Left ventricle myocardium superior (tissue), 1 donor: ENCODE measurements at regions not wholly inside any gene's neighbourhood (a gene's known extent, or its start where the extent isn't known, plus 50 kb on each side); places are given as distances from the start of the nearest gene placed in this dataset.

Experiments
- ATAC-seq: fragments of 200-7000 bp; cut with Tn5 transposase; one replicate; pipeline ENCODE4 v1.9.1; 2020; ENCODE audit warnings: mild to moderate bottlenecking, moderate library complexity
- DNase-seq: peaks from one replicate; pipeline ENCODE4 v3.0.0-alpha.2; 2020
- intact Hi-C: fragments of 100-400 bp; cut with micrococcal nuclease; formaldehyde crosslinking; loops from one replicate; pipeline ENCODE4 v1.11.0; 2022
- donor health status: DM: no; HTN: yes; CAD: no; lungs with severe emphysema.

DNA sequence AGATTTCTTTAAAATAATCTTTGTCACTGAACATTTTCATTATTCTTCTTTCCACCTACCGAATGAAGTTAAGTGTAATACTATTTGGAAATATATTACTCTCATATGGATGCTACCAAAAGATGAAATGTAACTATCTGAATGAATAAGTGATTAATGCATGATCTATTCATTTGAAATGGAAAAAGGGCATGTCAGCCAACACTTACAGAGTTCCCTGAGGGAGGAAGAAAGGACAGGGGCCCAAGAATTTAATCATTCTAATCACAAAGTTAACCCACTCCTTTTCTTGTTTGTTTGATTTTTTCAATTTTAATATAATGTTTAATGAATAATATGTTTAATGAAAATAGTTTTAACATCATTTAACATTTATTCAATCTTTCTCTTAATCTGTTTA lies 129.4 kb downstream of the ZC3H11B start:
- ATAC-seq, result no peak

DNA sequence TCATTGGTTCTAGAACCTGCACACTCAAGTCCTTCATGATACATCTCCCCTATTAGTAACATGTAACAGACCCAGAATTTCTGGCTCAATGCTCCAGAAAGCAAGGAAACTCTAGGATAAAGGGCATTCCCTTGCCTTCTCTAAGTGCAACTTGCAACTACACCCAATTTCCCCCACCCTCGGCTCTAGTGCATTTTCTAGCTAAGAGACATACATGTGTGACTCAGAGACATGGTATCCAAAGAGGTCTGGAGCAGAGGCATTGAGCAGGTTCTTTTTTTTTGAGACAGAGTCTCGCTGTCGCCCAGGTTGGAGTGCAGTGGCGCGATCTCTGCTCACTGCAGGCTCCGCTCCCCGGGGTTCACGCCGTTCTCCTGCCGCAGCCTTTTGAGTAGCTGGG lies 132.9 kb downstream of the ZC3H11B start:
- no peak for ATAC-seq
- DNase-seq, result no peak
- intact Hi-C loops, result no loop called here

More for the DNA sequence above, 129.4 kb downstream of the ZC3H11B start:
- intact Hi-C loops, result no loop called here
- DNase-seq, result no peak

DNA sequence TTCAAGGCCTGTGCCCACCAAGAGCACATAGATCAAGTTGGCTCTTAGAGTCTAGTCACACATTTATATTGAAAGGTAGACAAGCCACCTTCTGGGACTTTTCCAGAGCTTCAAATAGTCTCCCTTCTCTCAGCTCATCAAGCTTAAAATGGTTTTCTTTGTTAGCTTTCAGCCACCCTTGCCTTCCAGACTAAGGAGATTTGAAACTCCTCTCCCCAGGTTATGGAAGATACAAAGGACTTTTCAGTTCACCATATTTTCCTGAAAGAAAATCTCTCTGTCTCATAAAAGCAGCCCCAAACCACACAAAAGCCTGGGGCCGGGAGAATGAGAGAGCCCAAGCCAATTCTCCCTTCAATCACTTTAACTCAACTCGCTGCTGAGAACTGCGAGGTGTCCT lies 134.1 kb downstream of the ZC3H11B start:
- intact Hi-C loops, result no loop called here
- ATAC-seq (no peak), DNase-seq (no peak)

DNA sequence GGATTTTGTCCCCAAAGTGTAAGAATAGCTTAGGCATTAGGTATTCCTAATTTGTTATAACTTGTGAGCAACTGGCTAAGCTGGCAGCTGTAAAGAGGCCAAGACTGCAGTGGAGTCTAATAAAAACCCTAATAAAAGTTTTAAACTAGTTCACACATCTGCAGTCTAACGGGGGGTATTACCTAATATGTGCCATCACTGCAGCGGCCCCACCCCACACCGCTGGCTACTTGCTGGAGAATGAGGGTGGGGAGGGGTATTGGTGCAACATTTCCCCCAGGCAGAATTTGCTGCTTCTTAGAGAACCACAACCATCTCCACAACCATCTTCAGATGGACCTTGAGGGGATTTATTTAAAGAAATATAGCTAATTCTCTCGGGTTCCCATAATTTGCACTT lies 135.0 kb downstream of the ZC3H11B start:
- no peak for ATAC-seq
- no peak for DNase-seq
- intact Hi-C loops, result no loop called here

DNA sequence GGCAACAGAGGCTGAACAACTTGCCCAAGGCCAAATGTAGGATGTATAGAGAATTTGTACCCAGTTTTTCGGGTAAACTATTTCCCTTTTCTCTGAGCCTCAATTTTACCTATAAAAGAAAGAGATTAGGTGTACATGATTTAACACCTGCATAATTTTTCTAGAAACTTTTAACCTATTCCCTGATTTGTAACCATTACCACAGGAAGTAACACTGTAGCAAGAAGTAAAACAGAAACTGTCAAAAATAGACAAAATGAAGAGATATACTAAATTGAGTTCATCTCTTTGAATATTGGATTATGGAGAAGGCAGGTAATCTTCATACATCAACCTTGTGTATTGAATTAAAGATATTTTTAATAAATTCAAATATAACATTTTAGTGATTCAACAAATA lies 136.2 kb downstream of the ZC3H11B start:
- ATAC-seq (no peak), DNase-seq (no peak)
- intact Hi-C loops, result no loop called here

DNA sequence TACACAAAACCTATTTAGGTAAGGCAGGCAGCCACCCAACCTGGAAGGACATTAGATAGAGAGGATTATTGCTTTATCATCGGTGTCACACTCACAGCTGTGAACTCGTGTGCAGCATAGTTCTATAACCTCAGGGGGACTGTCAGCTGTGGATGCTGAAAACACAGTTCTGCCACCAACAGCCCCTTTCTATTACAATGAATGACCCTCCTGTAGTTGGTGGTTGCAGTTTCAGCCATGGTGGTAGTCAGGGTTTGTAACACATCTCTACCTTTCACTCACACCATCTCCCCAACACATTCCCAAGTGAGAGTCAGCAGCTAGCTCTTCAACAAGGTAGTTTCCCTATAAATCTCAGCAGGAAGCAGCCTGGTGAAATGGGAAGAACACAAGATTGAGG lies 136.8 kb downstream of the ZC3H11B start:
- ATAC-seq, result no peak
- intact Hi-C loops, result no loop called here
- no peak for DNase-seq

DNA sequence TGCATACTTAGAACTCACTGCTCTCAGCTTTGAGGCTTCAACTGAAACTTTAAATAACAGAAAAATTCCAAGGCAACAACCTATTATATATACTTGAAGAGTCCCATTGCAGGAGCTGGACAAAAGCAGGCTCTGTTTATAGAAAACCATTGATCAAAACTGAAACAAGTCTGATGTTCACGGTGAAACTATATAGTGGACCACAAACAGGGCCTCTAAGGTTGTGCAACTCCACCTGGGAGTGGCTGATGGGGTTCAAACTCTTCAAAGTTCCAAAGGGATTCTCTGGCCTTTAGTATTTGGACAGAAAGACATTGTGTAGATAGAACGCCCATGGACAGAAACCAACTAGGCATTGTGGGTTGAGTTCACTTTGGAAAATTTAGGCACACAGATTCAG lies 140.3 kb downstream of the ZC3H11B start:
- ATAC-seq (no peak), DNase-seq (no peak)
- intact Hi-C loops, result no loop called here

DNA sequence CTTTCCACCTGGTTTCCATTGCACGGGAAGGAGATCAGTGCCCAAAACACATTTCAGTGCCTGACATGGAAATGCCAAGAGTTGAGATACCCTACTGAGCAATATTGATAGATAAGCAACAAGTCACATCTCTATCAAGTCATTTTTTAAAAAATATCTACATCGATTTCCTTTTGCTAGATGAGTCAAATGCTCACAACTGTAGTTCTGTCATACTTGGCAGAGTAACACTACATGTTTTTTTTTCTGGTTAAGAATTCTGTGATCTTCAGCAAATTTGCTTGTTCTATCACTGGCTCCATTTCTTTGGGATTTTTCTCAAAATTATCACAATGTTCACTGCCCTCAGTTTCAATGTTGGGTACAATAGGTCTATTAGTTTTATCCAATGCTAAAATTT lies 145.4 kb downstream of the ZC3H11B start:
- intact Hi-C loops, result no loop called here
- no peak for DNase-seq
- no peak for ATAC-seq

DNA sequence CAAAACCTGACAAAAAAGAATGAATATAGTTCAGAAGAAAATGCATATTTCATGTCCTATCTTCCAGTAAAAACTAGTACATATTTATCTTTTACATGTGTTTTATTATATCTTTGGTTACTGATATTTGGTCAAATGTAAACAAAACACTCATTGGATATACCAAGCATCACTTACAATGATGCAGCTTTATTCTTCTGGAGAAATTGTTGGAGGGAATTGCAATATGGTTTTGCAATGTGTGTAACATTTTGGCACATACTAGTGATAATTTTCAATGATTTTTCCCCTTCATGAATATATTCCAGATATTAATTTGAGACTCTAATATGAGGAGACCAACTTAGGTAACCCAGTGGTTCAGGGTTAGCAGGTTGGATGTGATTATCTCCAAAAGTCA lies 146.1 kb downstream of the ZC3H11B start:
- DNase-seq (no peak), ATAC-seq (no peak)
- intact Hi-C loops, result no loop called here

DNA sequence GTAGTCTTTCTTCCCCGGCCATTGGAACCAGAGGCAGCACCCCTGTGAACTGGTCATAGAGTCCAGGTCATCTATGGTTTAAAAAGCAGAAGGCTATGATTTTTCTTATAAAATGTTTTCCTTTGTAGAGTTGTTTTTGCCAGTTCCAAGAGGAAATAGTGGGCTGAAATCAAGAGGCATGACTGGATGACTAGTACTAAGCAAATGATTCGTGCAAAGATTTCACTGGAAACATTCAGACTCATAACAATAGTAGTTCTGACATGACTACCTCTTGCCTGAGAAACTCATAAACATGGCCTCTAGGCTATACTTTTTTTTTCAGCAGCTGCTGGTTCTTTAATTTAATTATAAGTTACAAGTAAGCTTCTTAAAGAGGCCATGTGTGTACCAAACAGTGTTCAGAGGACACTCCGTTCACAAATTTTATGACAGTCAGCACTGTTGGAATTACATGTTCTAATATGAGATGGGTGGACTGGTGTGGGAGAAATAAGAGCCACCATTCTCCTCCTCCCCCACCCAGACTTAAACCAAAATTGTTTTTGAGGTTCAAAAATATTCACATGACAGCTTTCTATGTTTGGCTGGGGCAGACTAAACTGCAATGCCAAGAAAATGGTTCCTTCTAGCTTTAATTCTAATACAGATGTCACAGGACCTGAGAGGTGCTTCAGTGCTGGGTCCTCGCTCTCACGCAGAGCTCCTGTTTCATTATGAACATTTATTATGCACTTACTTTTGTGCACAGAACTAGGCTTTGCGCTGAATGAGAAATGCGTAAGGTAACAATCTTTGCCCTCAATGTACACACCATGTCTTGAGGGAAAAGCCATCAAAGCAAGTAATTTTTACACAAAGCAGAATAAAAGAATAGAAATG lies 147.5 kb downstream of the ZC3H11B start:
- ATAC-seq (no peak), DNase-seq (no peak)
- intact Hi-C loops, result no loop called here

DNA sequence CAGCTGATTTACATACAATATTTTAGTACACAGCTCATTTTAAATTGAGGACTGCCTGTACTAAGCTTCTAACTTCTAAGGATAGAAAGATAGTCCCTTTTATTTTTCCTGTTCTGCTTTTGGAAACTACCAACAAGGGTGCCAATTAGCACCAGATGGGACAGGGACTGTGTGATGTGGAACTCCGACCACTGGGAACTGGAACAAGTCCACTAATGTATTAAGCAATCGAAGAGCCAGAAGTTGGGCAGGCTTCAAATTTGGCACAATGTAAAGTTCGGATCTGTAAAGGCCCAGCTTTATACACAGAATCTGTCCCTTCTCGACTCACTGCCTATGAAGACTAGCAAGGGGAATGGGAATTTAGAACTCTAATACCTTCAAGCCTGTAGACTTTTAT lies 149.3 kb downstream of the ZC3H11B start:
- peak; percentile 63 for ATAC-seq
- intact Hi-C loops, result no loop called here
- no peak for DNase-seq

DNA sequence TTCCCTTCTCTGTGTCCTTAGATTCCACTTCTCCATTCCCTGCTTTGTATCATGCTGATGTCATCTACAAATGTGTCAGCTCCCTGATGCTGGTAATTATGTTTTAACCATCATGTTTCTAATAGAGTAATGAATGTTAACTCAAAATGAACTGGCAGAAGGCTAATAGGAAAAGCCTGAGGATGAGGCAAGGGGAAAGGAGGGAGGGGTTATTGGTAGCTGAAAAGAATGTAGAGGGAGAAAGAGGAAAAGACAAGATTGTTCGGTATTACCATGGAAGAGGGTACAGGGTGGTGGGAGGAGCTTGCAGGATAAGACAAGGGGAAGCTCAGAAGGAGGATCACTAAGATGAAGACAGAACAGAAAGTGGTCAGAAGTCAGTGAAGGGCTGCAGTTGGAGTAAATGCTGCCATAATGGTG lies 150.9 kb downstream of the ZC3H11B start:
- ATAC-seq (peak; percentile 41), DNase-seq (no peak)
- intact Hi-C loops, result no loop called here

DNA sequence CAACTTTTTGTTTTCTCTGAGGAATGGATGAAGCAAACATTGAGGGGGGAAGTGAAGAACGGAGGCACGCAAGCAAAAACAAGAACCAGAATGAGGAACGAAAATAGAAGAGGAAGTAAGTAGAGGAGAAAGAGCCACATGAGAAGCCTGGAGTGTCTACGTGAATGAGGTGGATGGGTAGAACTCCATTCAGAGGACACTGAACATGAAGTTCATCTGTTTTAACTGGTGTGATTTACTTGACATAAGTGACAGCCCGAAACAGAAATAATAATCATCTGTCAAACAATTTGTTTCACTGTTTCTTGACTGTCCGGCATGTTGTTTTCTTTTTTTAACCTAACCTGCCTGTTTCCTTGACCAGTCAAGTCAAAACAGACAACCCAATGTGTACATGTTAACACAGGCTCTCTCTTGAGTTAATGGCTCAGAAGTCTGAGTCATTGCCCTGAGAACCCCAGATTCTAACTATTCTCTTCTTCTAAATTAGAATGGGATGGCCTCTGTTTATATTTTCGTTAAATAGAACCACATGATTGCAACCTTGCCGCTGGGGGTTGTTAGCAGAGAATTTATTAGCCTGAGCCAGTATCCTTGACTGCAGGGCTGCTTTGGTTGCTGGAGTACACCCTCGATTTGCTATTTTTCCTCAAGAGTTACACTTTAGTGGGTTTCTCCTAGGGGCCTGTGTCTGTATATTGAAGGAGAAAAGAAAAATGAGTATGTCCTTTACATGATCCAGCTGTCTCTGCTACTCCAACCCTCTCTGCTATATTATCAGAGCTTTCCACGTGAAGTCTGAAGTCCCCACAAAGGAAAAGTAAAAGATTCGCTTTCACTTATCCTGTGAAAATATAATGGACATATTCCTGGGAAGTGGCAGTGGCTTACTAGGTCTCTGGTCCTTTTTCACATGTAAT lies 151.7 kb downstream of the ZC3H11B start:
- intact Hi-C loops, result no loop called here
- DNase-seq (no peak), ATAC-seq (peak; percentile 64)

DNA sequence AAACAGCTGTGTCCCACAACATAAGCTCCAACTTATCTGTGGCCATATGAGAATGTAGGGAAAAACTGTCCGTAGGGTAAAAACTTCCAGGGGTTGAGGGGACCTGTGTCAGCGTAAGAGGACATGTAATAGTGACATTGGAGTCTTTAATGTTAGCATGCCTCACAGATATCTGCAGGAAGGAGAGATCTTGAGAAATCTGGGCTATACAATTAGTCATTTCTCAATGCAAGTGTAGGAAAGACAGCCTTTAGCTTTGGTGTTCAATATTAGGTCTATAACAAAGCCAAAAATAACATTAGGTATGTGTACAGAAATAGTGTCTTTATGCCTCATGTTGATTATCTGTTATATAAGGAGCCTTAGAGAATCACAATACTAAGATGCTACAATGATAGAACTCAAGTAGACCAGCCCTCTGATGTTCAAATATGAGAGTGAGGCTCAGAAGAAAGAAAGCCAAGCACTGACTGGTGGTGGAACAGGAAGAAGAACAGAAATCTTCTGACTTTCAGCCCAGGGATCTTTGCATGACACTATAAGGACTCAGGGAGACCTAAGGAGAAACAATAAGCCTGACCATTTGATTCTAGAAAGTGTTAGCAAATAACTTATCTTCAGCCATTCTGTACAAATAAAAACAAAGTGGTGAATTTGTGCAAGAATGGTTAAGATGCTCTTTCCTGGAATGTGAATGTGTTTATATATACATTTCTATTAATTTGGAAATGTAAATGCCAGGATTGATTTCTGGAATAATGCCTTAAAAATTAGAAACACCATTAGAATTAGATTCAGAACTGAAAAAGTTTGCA lies 152.6 kb downstream of the ZC3H11B start:
- DNase-seq, result no peak
- intact Hi-C loops, result no loop called here
- no peak for ATAC-seq

DNA sequence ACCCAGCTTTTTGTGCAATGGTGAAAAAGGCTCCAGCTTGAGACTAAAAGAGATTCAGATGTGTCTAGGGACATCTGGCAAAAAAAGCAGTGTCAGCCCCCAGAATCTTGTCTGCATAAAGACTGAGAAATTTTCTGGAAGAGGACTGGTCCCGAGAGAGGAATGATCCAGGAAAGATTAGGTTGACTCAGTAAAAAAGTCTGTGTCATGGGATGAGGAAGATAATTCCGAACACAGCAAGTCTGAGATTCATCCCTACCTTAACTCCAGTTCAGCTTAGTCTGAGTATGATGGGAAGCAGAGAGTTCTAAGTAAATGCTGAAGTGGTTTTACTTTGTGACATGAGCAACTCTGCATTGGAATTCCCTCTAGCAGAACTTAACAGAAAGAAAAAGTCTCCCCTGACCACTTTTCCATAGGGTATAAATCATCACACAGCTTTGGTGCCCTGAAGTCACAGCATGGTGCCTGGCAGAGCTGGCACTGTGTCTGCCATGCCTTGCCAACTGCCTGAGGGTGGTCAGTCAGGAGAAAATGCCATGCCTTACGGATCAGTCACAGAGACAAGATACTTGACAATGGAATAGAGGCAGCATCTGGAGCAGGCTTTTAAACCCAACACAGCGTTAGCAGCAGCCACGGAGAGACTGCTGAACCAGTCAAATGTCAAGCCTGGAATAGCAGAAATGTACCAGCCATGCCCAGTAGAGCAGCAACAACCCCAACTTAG lies 153.4 kb downstream of the ZC3H11B start:
- intact Hi-C loops, result no loop called here
- ATAC-seq, result peak; percentile 19
- no peak for DNase-seq

DNA sequence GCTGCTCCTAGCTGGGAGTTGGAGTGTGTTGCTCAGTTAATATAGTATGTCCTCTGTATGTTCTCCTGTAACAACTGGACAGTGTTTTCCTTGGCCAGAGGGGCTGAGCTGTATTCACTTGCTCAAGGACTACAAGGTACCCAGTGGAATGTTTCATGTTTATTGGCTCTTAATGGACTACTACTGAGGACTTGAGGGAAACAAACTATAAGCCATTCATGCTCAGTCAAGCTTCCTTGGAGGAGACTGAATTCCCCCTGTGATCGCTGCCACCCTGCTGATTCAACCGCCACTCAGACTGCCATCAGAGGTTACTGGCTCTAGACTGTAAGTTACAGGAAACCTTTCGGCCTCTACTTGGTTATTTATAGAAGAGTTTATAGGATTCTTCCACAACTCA lies 166.6 kb downstream of the ZC3H11B start:
- DNase-seq, result no peak
- intact Hi-C loops, result no loop called here
- ATAC-seq, result peak; percentile 40

DNA sequence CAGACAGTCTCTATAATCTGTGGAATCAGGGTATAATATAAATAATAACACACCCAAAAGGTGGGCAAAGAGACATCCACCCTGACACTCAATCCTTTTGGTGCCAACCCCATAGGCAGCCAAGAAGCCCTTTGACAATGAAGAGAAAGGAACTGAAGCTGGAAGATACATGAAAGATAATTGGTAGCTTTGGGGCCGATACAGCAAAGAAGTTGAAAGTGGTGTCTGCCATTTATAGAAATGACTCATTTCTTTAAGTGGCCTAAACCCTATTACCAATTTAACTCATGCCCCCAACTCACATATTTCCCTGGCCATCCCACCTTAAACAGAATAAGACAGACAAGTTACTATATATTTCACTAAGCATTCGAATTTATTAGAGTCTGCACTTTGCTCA lies 167.0 kb downstream of the ZC3H11B start:
- intact Hi-C loops, result no loop called here
- DNase-seq, result no peak
- no peak for ATAC-seq

DNA sequence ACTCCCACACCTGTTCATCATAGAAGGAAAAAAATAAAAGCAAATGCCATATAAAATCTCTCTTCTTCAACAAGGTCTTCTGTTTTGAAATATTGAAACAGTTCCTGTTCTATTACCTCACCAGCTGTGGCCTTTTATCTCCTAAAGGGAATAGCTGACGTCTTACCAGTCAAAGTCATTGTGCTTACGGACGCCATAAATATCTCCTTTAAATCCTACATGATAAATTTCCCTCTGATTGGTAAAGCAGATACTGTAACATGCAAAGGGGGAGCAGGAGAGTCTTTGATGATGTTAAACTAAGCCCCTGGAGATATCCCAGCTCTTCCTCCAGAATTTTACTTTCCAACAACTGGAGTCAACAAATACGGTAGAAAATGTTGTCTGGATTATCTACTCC lies 168.4 kb downstream of the ZC3H11B start:
- intact Hi-C loops, result no loop called here
- no peak for ATAC-seq
- DNase-seq, result no peak

DNA sequence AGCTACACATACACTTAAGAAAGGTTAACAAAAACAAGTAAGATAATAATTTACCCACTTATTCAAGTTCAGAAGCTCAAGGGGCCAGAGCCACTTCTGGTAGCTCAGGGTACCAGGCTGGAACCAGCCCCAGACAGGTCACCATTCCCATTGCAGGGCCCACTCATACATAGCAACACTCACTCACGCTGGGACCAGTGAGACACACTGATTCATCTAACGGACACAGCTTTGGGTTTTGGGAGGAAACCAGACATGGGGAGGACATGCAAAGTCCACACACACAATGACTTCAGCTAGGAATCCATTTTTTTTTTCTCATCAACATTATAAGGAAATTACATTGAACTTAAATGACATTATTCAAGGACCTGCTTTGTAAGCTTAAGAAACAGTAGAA lies 169.1 kb downstream of the ZC3H11B start:
- intact Hi-C loops, result no loop called here
- DNase-seq, result no peak
- no peak for ATAC-seq
